NK-92 treated with Interleukin-12 subunit alpha and Interleukin-12 subunit beta, amount 100 ng/mL, for 24 hours (cell line): ENCODE measurements at regions not wholly inside any gene's neighbourhood (a gene's known extent, or its start where the extent isn't known, plus 50 kb on each side); places are given as distances from the start of the nearest gene placed in this dataset.
"Not testable (repeated sequence)": the region's sequence is repeated elsewhere in the genome, so short reads cannot be mapped to it uniquely, and the experiment has no call there.

Experiments used
- DNase-seq: peaks from one replicate; lab custom pipeline; 2025; lab: John Stamatoyannopoulos, UW

- DNase-seq, result no peak
Measured at GRCh38 chr16:17939723-17940122, 396.8 kb downstream of the NPIPA8 start.

- DNase-seq, result no peak
Measured at GRCh38 chr16:17939122-17939536, 397.4 kb downstream of the NPIPA8 start.

- DNase-seq, result no peak
Measured at GRCh38 chr16:17938546-17938945, 398.0 kb downstream of the NPIPA8 start.

GRCh38 chr16:17936766-17937402 lies 399.7 kb downstream of the NPIPA8 start:
- DNase-seq, result no peak

GRCh38 chr16:17930280-17930679 lies 406.3 kb downstream of the NPIPA8 start:
- DNase-seq, result no peak

GRCh38 chr16:17926866-17927399 lies 409.6 kb downstream of the NPIPA8 start:
- DNase-seq, result no peak

- no peak for DNase-seq
Measured at GRCh38 chr16:17926461-17926860, 410.1 kb downstream of the NPIPA8 start.

- no peak for DNase-seq
Measured at GRCh38 chr16:17925761-17926160, 410.8 kb downstream of the NPIPA8 start.

GRCh38 chr16:17921357-17921978 lies 415.1 kb downstream of the NPIPA8 start:
- DNase-seq, result peak; percentile 24

- DNase-seq, result no peak
Measured at GRCh38 chr16:17917316-17918019, 419.1 kb downstream of the NPIPA8 start.

GRCh38 chr16:17915791-17916190 lies 420.7 kb downstream of the NPIPA8 start:
- no peak for DNase-seq

- DNase-seq, result no peak
Measured at GRCh38 chr16:17914168-17914567, 422.4 kb downstream of the NPIPA8 start.

GRCh38 chr16:17911578-17911977 lies 425.0 kb downstream of the NPIPA8 start:
- not testable (repeated sequence) for DNase-seq

GRCh38 chr16:17906626-17907025 lies 429.9 kb downstream of the NPIPA8 start:
- DNase-seq, result not testable (repeated sequence)

- no peak for DNase-seq
Measured at GRCh38 chr16:17901309-17901708, 430.5 kb upstream of the XYLT1 start.

GRCh38 chr16:17899141-17899540 lies 428.4 kb upstream of the XYLT1 start:
- DNase-seq, result no peak

- DNase-seq, result no peak
Measured at GRCh38 chr16:17887963-17888362, 417.2 kb upstream of the XYLT1 start.

- DNase-seq, result no peak
Measured at GRCh38 chr16:17885659-17886207, 415.0 kb upstream of the XYLT1 start.

GRCh38 chr16:17877821-17878360 lies 407.1 kb upstream of the XYLT1 start:
- DNase-seq, result no peak

GRCh38 chr16:17866996-17867395 lies 396.2 kb upstream of the XYLT1 start:
- no peak for DNase-seq

GRCh38 chr16:17861981-17862479 lies 391.3 kb upstream of the XYLT1 start:
- no peak for DNase-seq

- no peak for DNase-seq
Measured at GRCh38 chr16:17858061-17858460, 387.3 kb upstream of the XYLT1 start.
